ENCODE measurements at regions not wholly inside any gene's neighbourhood (a gene's known extent, or its start where the extent isn't known, plus 50 kb on each side); places are given as distances from the start of the nearest gene placed in this dataset.

GRCh38 chr20:39792334-39792733 is 830.2 kb downstream of the DHX35 start:
- H3K9me3 ChIP-seq, result no peaks in the 10 kb centered on the region
- no peak for TF ChIP-seq POLR2A (IDR thresholded peaks at IDR 0.05)
- no peak for TF ChIP-seq CTCF (IDR thresholded peaks at IDR 0.05)
- no peak overlapping the region for H3K27ac ChIP-seq
- no peak for ATAC-seq
- no peaks in the 10 kb centered on the region for H3K36me3 ChIP-seq
- no peak overlapping the region for H3K4me3 ChIP-seq
- no peaks in the 10 kb centered on the region for H3K27me3 ChIP-seq
- no peak for DNase-seq
- no peaks in the 10 kb centered on the region for H3K4me1 ChIP-seq
- intact Hi-C loops (cut with DNase I), result loop anchor here in 1 of 10 donors (10.0 kb wide), 1 partner anchor 48 kb away; no protein-coding TSS in a partner anchor

DNA sequence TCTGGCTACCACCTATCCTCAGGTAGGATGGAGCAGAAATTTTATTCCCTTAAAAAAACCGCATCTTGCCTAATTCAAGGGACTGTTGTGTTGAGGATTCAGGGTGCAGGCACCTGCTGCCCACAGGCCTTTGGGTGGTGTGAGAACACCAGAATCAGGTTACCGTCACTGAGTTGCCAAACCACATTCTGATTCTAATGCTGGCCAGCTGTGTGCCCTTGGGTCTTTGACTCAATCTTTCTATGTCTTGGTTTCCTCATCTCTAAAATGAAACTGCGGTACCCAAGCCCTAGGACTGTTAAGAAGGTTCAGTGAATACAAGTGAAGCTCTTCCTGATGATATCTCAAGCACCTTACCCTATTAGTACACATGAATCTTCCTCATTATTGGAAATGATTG is 827.3 kb downstream of the DHX35 start:
- Histone ChIP-seq H3K27me3 (no peaks in the 10 kb centered on the region), H3K27ac (no peak overlapping the region), H3K4me1 (no peaks in the 10 kb centered on the region), H3K9me3 (no peaks in the 10 kb centered on the region), H3K36me3 (no peaks in the 10 kb centered on the region), H3K4me3 (no peak overlapping the region)
- intact Hi-C loops (cut with DNase I), result no loop called here
- no peak for TF ChIP-seq CTCF (IDR thresholded peaks at IDR 0.05)
- TF ChIP-seq POLR2A (IDR thresholded peaks at IDR 0.05), result no peak
- DNase-seq, result no peak
- WGBS, 4 donors, result 87 to 98% (median 94%) methylated on average over 3 of the region's 3 CpGs
- ATAC-seq, result no peak

GRCh38 chr20:39785252-39785917 is 823.2 kb downstream of the DHX35 start:
- intact Hi-C loops (cut with DNase I), result no loop called here
- Histone ChIP-seq H3K36me3 (no peaks in the 10 kb centered on the region), H3K4me1 (no peaks in the 10 kb centered on the region), H3K27ac (peak overlapping the region in 1 of 12 donors; percentile 3), H3K9me3 (peaks cover 0 to 13% (median 0%) of the 10 kb centered on the region in 12 donors), H3K27me3 (no peaks in the 10 kb centered on the region), H3K4me3 (no peak overlapping the region)
- no peak for TF ChIP-seq CTCF (IDR thresholded peaks at IDR 0.05)
- no peak for ATAC-seq
- DNase-seq, result no peak
- 71 to 78% (median 74%) methylated on average over 4 of the region's 4 CpGs for WGBS, 4 donors

DNA sequence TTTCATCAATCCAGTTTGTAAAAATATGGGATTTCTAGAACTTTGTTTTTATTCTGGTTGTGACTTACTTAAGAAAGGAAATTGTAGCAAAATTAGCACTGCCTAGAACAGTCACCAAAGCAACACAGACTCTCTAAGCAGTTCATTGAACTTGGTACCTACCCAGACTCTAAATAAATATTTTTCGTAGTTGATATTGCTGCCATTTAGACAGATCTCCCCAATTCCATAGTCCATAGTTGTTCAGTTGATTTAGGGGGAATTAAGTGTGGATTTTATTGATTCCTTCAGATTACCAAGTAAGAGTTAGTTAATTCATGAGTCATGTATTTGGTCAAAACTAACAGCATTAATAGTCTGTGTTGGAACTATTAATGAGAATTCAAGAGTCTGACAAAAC is 822.5 kb downstream of the DHX35 start:
- H3K9me3 ChIP-seq, result peaks cover 0 to 16% (median 0%) of the 10 kb centered on the region in 12 donors
- H3K4me3 ChIP-seq, result no peak overlapping the region
- DNase-seq (no peak), ATAC-seq (no peak)
- no peaks in the 10 kb centered on the region for H3K27me3 ChIP-seq
- no peak overlapping the region for H3K27ac ChIP-seq
- no peaks in the 10 kb centered on the region for H3K4me1 ChIP-seq
- 77 to 90% (median 80%) methylated on average over 1 of the region's 1 CpG for WGBS, 4 donors
- no peaks in the 10 kb centered on the region for H3K36me3 ChIP-seq
- intact Hi-C loops (cut with DNase I), result no loop called here
- TF ChIP-seq POLR2A (IDR thresholded peaks at IDR 0.05) (no peak), CTCF (IDR thresholded peaks at IDR 0.05) (no peak)
